GM13977 (cell line): ENCODE measurements at regions not wholly inside any gene's neighbourhood (a gene's known extent, or its start where the extent isn't known, plus 50 kb on each side); places are given as distances from the start of the nearest gene placed in this dataset.

Experiments used
- DNase-seq: peaks from one replicate; pipeline ENCODE4 v3.0.0; 2012; ENCODE audit warnings: low spot score
- CTCF ChIP-seq: IDR thresholded peaks from 2 replicates; pipeline ENCODE4 v1.5.1; 2012; ENCODE audit warnings: mild to moderate bottlenecking, control low read depth; ENCODE audit not compliant: insufficient read depth; ENCODE audit errors: extremely low read depth, missing control alignments
- in situ Hi-C: fragments of 300-500 bp; cut with MboI; formaldehyde crosslinking; loops from one replicate; pipeline ENCODE4 v1.12.0; 2022; ENCODE audit warnings: low sequenced_read_pairs, low pct_unique_long_range_greater_than_20kb, mixed read lengths, inconsistent platforms; ENCODE audit not compliant: unreplicated experiment

GRCh38 chr22:47762141-47762540, 999.7 kb downstream of the TBC1D22A start:
- DNase-seq = no peak
- in situ Hi-C loops = no loop called here
- no peak for TF ChIP-seq CTCF

DNA sequence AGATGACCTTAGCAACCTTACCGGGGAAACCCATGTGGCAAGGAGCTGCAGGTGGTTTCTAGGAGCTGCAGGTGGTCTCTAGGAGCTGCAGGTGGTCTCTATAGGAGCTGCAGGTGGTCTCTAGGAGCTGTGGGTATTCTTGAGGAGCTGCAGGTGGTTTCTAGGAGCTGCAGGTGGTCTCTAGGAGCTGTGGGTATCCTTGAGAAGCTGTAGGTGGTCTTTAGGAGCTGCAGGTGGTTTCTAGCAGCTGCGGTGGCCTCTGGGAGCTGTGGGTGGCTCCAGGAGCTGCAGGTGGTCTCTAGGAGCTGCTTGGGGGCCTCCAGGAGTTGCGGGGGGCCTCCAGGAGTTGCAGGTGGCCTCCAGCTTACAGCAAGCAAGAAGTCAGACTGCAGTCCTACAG, 997.5 kb downstream of the TBC1D22A start:
- no peak for DNase-seq
- TF ChIP-seq CTCF = no peak
- in situ Hi-C loops = no loop called here

GRCh38 chr22:47757741-47758140, 995.3 kb downstream of the TBC1D22A start:
- in situ Hi-C loops = no loop called here
- no peak for TF ChIP-seq CTCF
- DNase-seq = no peak

- in situ Hi-C loops = no loop called here
- DNase-seq = no peak
- no peak for TF ChIP-seq CTCF
Measured at GRCh38 chr22:47750086-47750485, 987.6 kb downstream of the TBC1D22A start.

- no peak for TF ChIP-seq CTCF
- no peak for DNase-seq
- in situ Hi-C loops = no loop called here
Measured at GRCh38 chr22:47748957-47749356, 986.5 kb downstream of the TBC1D22A start.

DNA sequence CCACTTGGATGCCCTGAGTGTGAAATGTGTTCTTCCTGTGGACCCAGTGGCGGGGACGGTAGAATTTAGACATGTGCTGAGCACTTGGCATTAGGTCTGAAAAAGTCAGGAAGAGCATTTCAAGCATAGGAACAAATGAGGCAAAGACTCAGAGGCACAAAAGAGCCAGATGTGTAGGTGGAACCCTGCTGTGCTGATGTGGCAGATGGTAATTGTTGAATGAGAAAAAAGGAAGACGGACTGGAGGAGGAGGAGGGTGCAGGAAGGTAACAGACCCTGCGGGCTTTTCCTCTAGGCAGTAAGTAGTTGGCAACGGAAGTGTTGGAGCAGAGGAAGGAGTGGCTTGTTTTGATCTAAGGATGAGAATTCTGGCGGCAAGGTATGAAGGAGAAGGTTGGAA, 985.8 kb downstream of the TBC1D22A start:
- TF ChIP-seq CTCF = no peak
- in situ Hi-C loops = no loop called here
- no peak for DNase-seq
